Loucy (cell line): ENCODE measurements at regions not wholly inside any gene's neighbourhood (a gene's known extent, or its start where the extent isn't known, plus 50 kb on each side); places are given as distances from the start of the nearest gene placed in this dataset.

Experiments
- H2AFZ ChIP-seq: fragments of 200-600 bp; sonication (generic); 2 replicates; pipeline ENCODE4 v1.6.0; 2016; ENCODE audit warnings: antibody characterized with exemption, mild to moderate bottlenecking, low read length, moderate library complexity
- H3F3A ChIP-seq: fragments of 200-600 bp; 2 replicates; pipeline ENCODE4 v1.6.0; 2016; ENCODE audit warnings: antibody characterized with exemption, low read depth, mild to moderate bottlenecking
- H3K27me3 ChIP-seq: fragments of 200-600 bp; sonication (generic); 2 replicates; pipeline ENCODE4 v1.6.1; 2014; ENCODE audit warnings: low read length, mild to moderate bottlenecking; ENCODE audit not compliant: insufficient read depth, poor library complexity, severe bottlenecking
- H3K36me3 ChIP-seq: fragments of 200-600 bp; sonication (generic); 2 replicates; pipeline ENCODE4 v1.6.1; 2016; ENCODE audit warnings: low read length; ENCODE audit not compliant: insufficient read depth
- H3K4me1 ChIP-seq: fragments of 200-600 bp; sonication (generic); 2 replicates; pipeline ENCODE4 v1.5.1; 2014; ENCODE audit warnings: low read length, mild to moderate bottlenecking; ENCODE audit not compliant: insufficient read depth, poor library complexity, severe bottlenecking
- H3K4me2 ChIP-seq: fragments of 200-600 bp; sonication (generic); 2 replicates; pipeline ENCODE4 v1.6.0; 2014; ENCODE audit warnings: antibody characterized with exemption, low read length, low read depth, mild to moderate bottlenecking; ENCODE audit not compliant: poor library complexity, severe bottlenecking
- H3K4me3 ChIP-seq: fragments of 200-600 bp; sonication (generic); 2 replicates; pipeline ENCODE4 v1.5.1; 2014; ENCODE audit warnings: low read length, mild to moderate bottlenecking, mixed read lengths; ENCODE audit not compliant: poor library complexity, severe bottlenecking
- H3K79me2 ChIP-seq: fragments of 200-600 bp; sonication (generic); 2 replicates; pipeline ENCODE4 v1.6.1; 2014; ENCODE audit warnings: low read length; ENCODE audit not compliant: insufficient read depth
- H3K9ac ChIP-seq: fragments of 200-600 bp; sonication (generic); 2 replicates; pipeline ENCODE4 v1.6.0; 2014; ENCODE audit warnings: mild to moderate bottlenecking, low read depth, low read length, moderate library complexity; ENCODE audit not compliant: poor library complexity, severe bottlenecking
- H3K9me2 ChIP-seq: fragments of 200-600 bp; sonication (generic); replicated peaks from 2 replicates; pipeline ENCODE4 v1.6.1; 2016; ENCODE audit warnings: low read depth, low read length, mixed read lengths
- H3K9me3 ChIP-seq: fragments of 200-600 bp; sonication (generic); 2 replicates; pipeline ENCODE4 v1.6.1; 2014; ENCODE audit warnings: mild to moderate bottlenecking, antibody characterized with exemption, low read length, low read depth; ENCODE audit not compliant: insufficient read depth
- H4K20me1 ChIP-seq: fragments of 200-600 bp; sonication (generic); 2 replicates; pipeline ENCODE4 v1.6.0; 2014; ENCODE audit warnings: antibody characterized with exemption, low read length, mild to moderate bottlenecking; ENCODE audit not compliant: insufficient read depth, poor library complexity, severe bottlenecking
- CTCF ChIP-seq: fragments of 200-600 bp; sonication (generic); conservative IDR thresholded peaks from 2 replicates; pipeline ENCODE4 v1.5.1; 2014; ENCODE audit warnings: mild to moderate bottlenecking, antibody characterized with exemption, low read length
- EZH2phosphoT487 ChIP-seq: fragments of 200-600 bp; IDR thresholded peaks from 2 replicates; pipeline ENCODE4 v1.6.1; 2018; ENCODE audit warnings: antibody characterized with exemption, mild to moderate bottlenecking, moderate library complexity, borderline replicate concordance

- Histone ChIP-seq H3K36me3 (no peaks in the 10 kb centered on the region), H3K79me2 (no peaks in the 10 kb centered on the region), H3K9me2 (no peaks in the 10 kb centered on the region; the same call in 1 of the 2 replicates), H3K4me1 (no peaks in the 10 kb centered on the region), H2AFZ (no peak overlapping the region), H3K27me3 (no peaks in the 10 kb centered on the region), H3F3A (no peaks in the 10 kb centered on the region), H4K20me1 (no peaks in the 10 kb centered on the region), H3K4me2 (no peak overlapping the region), H3K4me3 (no peak overlapping the region), H3K9me3 (no peaks in the 10 kb centered on the region), H3K9ac (no peak overlapping the region)
- no peak for TF ChIP-seq EZH2phosphoT487
Measured at GRCh38 chr4:111020961-111021360, 398.1 kb upstream of the PITX2 start.

GRCh38 chr4:111022758-111023157 lies 399.9 kb upstream of the PITX2 start:
- TF ChIP-seq EZH2phosphoT487 (no peak), CTCF (no peak)
- H3K9me2 ChIP-seq = no peaks in the 10 kb centered on the region; the same call in 1 of the 2 replicates
- H3K36me3 ChIP-seq = no peaks in the 10 kb centered on the region
- no peaks in the 10 kb centered on the region for H3K4me1 ChIP-seq
- H3K4me3 ChIP-seq = no peak overlapping the region
- no peak overlapping the region for H2AFZ ChIP-seq
- no peak overlapping the region for H3K9ac ChIP-seq
- no peaks in the 10 kb centered on the region for H3K9me3 ChIP-seq
- H3K4me2 ChIP-seq = no peak overlapping the region
- H3K79me2 ChIP-seq = no peaks in the 10 kb centered on the region
- no peaks in the 10 kb centered on the region for H4K20me1 ChIP-seq
- no peaks in the 10 kb centered on the region for H3K27me3 ChIP-seq
- no peaks in the 10 kb centered on the region for H3F3A ChIP-seq

DNA sequence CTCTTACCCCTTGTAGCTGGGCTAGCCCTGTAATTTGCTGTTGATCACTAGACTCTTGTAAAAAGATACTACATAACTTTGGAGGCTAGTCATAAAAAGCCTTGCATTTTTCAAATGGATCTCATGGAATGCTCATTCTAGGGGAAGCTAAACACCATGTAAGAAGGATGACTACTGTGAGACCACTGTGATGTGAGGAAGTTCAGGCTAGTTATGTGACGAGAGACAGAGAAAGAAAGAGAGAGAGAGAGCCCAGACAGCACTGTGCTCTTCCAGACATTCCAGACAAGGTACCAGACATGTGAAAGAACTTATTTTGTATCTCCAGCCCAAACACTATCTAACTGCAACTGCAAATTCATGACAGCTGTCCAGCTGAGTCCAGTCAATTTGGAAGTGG lies 404.6 kb upstream of the PITX2 start:
- no peaks in the 10 kb centered on the region for H3K4me1 ChIP-seq
- no peak overlapping the region for H3K4me3 ChIP-seq
- no peaks in the 10 kb centered on the region for H3K79me2 ChIP-seq
- no peaks in the 10 kb centered on the region for H4K20me1 ChIP-seq
- no peaks in the 10 kb centered on the region; the same call in 1 of the 2 replicates for H3K9me2 ChIP-seq
- no peak overlapping the region for H2AFZ ChIP-seq
- no peak overlapping the region for H3K9ac ChIP-seq
- H3K4me2 ChIP-seq = no peak overlapping the region
- H3K27me3 ChIP-seq = no peaks in the 10 kb centered on the region
- TF ChIP-seq EZH2phosphoT487 = no peak
- TF ChIP-seq CTCF = no peak
- no peaks in the 10 kb centered on the region for H3F3A ChIP-seq
- no peaks in the 10 kb centered on the region for H3K9me3 ChIP-seq
- no peaks in the 10 kb centered on the region for H3K36me3 ChIP-seq

GRCh38 chr4:111028795-111029194 lies 405.9 kb upstream of the PITX2 start:
- Histone ChIP-seq H3K9me2 (no peaks in the 10 kb centered on the region), H3K79me2 (no peaks in the 10 kb centered on the region), H4K20me1 (no peaks in the 10 kb centered on the region), H3K9ac (no peak overlapping the region), H2AFZ (no peak overlapping the region), H3K27me3 (no peaks in the 10 kb centered on the region), H3K36me3 (no peaks in the 10 kb centered on the region), H3K4me1 (no peaks in the 10 kb centered on the region), H3F3A (no peaks in the 10 kb centered on the region), H3K9me3 (no peaks in the 10 kb centered on the region), H3K4me3 (no peak overlapping the region), H3K4me2 (no peak overlapping the region)
- TF ChIP-seq EZH2phosphoT487 = no peak
- no peak for TF ChIP-seq CTCF
